HCT116 (cell line): ENCODE measurements at regions not wholly inside any gene's neighbourhood (a gene's known extent, or its start where the extent isn't known, plus 50 kb on each side); places are given as distances from the start of the nearest gene placed in this dataset.

Source experiments
- ATAC-seq: fragments of 200-7000 bp; cut with Tn5 transposase; 2 replicates; pipeline ENCODE4 v1.9.1; 2020; ENCODE audit warnings: mild to moderate bottlenecking, moderate library complexity
- BruUV-seq: library from RNA; stranded (reverse); fragments of 400-500 nt; replicated peaks from 2 replicates; lab custom pipeline; 2021; lab: Mats Ljungman, UMichigan
- CTCF ChIA-PET: fragments of 300-600 bp; sonication (Branson Sonifier 250); formaldehyde crosslinking; loops from one replicate; lab custom pipeline; 2021; ENCODE audit warnings: antibody characterized with exemption; lab: Charles Lee
- POLR2A ChIA-PET: fragments of 300-600, 350-600 bp; sonication (Branson Sonifier 250); formaldehyde crosslinking; loops from one replicate; lab custom pipeline; 2021; ENCODE audit warnings: antibody characterized with exemption; lab: Charles Lee
- RAD21 ChIA-PET, 2 experiments: fragments of 300-600 bp; sonication (Branson Sonifier 250); formaldehyde crosslinking; loops; one replicate each; lab custom pipeline; 2023; ENCODE audit warnings: low total read pairs in 2 of 2; ENCODE audit not compliant: uncharacterized antibody in 2 of 2, unreplicated experiment in 2 of 2, low non-redundant PET in 1 of 2; lab: Charles Lee
- DNase-seq: peaks from one replicate; pipeline ENCODE4 v3.0.0-alpha.2; 2010; ENCODE audit warnings: low read depth, low spot score
- H2AFZ ChIP-seq: fragments of 200-600 bp; shearing (Covaris generic), sonication (generic); 2 replicates; pipeline ENCODE4 v1.6.1; 2017; ENCODE audit warnings: low read depth, mixed run types, mixed read lengths, antibody characterized with exemption, low read length; ENCODE audit not compliant: poor library complexity, severe bottlenecking
- H3K27ac ChIP-seq: 2 replicates; pipeline ENCODE4 v1.5.1; 2012; ENCODE audit warnings: low read depth, low read length
- H3K27me3 ChIP-seq: fragments of 200-600 bp; sonication (generic); 2 replicates; pipeline ENCODE4 v1.6.1; 2016; ENCODE audit warnings: mixed run types, low read length, mixed read lengths; ENCODE audit not compliant: insufficient read depth
- H3K36me3 ChIP-seq, 2 experiments: fragments of 200-500 bp in 1 of 2; fragments of 200-600 bp in 1 of 2; sonication (Bioruptor generic) in 1 of 2; sonication (generic) in 1 of 2; 2 replicates each; pipeline versions ENCODE4 v1.5.1 to v1.6.1; 2014 to 2016; ENCODE audit warnings: low read length in 2 of 2, inconsistent platforms in 1 of 2, mixed read lengths in 1 of 2, mixed run types in 1 of 2; ENCODE audit not compliant: insufficient read depth in 2 of 2, control insufficient read depth in 1 of 2
- H3K4me1 ChIP-seq, 2 experiments: fragments of 200-600 bp in 1 of 2; sonication (generic) in 1 of 2; 2 replicates each; pipeline versions ENCODE4 v1.5.1 to v1.6.1; 2012 to 2017; ENCODE audit warnings: low read length in 2 of 2, inconsistent platforms in 1 of 2, mild to moderate bottlenecking in 1 of 2, mixed read lengths in 1 of 2, mixed run types in 1 of 2, moderate library complexity in 1 of 2; ENCODE audit not compliant: insufficient read depth in 2 of 2, control insufficient read depth in 1 of 2
- H3K4me2 ChIP-seq: fragments of 200-600 bp; sonication (generic); 2 replicates; pipeline ENCODE4 v1.6.1; 2017; ENCODE audit warnings: mixed run types, low read length, mixed read lengths
- H3K4me3 ChIP-seq, 2 experiments: fragments of 200-600 bp in 1 of 2; sonication (generic) in 1 of 2; replicated peaks in 1 of 2; 2 replicates each; pipeline ENCODE4 v1.5.1; 2011 to 2016; ENCODE audit warnings: low read length in 2 of 2, control low read depth in 1 of 2, low read depth in 1 of 2, mild to moderate bottlenecking in 1 of 2, mixed read lengths in 1 of 2, mixed run types in 1 of 2
- H3K79me2 ChIP-seq: fragments of 200-600 bp; sonication (generic); 2 replicates; pipeline ENCODE4 v1.6.1; 2017; ENCODE audit warnings: mild to moderate bottlenecking, mixed run types, low read length, moderate library complexity, mixed read lengths; ENCODE audit not compliant: insufficient read depth
- H3K9ac ChIP-seq: fragments of 200-600 bp; sonication (generic); 2 replicates; pipeline ENCODE4 v1.6.1; 2016; ENCODE audit warnings: low read length, mixed read lengths
- H3K9me2 ChIP-seq: fragments of 200-600 bp; sonication (generic), shearing (Covaris generic); 2 replicates; pipeline ENCODE4 v1.6.1; 2017; ENCODE audit warnings: mixed run types, mild to moderate bottlenecking, moderate library complexity; ENCODE audit not compliant: insufficient read depth
- H3K9me3 ChIP-seq, 2 experiments: fragments of 200-500 bp in 1 of 2; fragments of 200-600 bp in 1 of 2; sonication (Bioruptor generic) in 1 of 2; sonication (generic) in 1 of 2; 2 replicates each; pipeline ENCODE4 v1.6.1; 2014 to 2017; ENCODE audit warnings: low read length in 2 of 2, mixed read lengths in 2 of 2, inconsistent platforms in 1 of 2, low read depth in 1 of 2, mild to moderate bottlenecking in 1 of 2, mixed run types in 1 of 2, moderate library complexity in 1 of 2; ENCODE audit not compliant: control insufficient read depth in 1 of 2, insufficient read depth in 1 of 2
- H4K20me1 ChIP-seq: fragments of 200-600 bp; sonication (generic), shearing (Covaris generic); 2 replicates; pipeline ENCODE4 v1.6.1; 2017; ENCODE audit warnings: mixed run types, mild to moderate bottlenecking, moderate library complexity; ENCODE audit not compliant: insufficient read depth
- EGR1 ChIP-seq: IDR thresholded peaks from 2 replicates; pipeline ENCODE4 v1.6.1; 2012; ENCODE audit warnings: low read depth
- ELF1 ChIP-seq: IDR thresholded peaks from 2 replicates; pipeline ENCODE4 v1.6.1; 2012; ENCODE audit warnings: low read depth, borderline replicate concordance
- EZH2 ChIP-seq: fragments of 200-600 bp; sonication (generic); IDR thresholded peaks from 2 replicates; pipeline ENCODE4 v1.6.1; 2017; ENCODE audit warnings: antibody characterized with exemption, mixed run types
- RAD21 ChIP-seq: IDR thresholded peaks from 2 replicates; pipeline ENCODE4 v1.6.1; 2012; ENCODE audit warnings: low read depth, mild to moderate bottlenecking
- REST ChIP-seq: IDR thresholded peaks from 2 replicates; pipeline ENCODE4 v1.6.1; 2012; ENCODE audit warnings: low read depth
- SRF ChIP-seq: IDR thresholded peaks from 2 replicates; pipeline ENCODE4 v1.6.1; 2012; ENCODE audit warnings: low read depth
- TCF7L2 ChIP-seq: IDR thresholded peaks from 2 replicates; pipeline ENCODE4 v1.7.0; 2011; ENCODE audit warnings: borderline replicate concordance, inconsistent platforms; ENCODE audit not compliant: insufficient read depth, insufficient read length; ENCODE audit errors: extremely low read depth
- ZBTB33 ChIP-seq: IDR thresholded peaks from 2 replicates; pipeline ENCODE4 v1.6.1; 2011; ENCODE audit warnings: mild to moderate bottlenecking, low read length, moderate library complexity; ENCODE audit not compliant: insufficient replicate concordance; ENCODE audit errors: extremely low read depth
- intact Hi-C: fragments of 100-400 bp; cut with micrococcal nuclease; formaldehyde crosslinking; loops from 2 replicates; pipeline ENCODE4 v1.10.0; 2022

DNA sequence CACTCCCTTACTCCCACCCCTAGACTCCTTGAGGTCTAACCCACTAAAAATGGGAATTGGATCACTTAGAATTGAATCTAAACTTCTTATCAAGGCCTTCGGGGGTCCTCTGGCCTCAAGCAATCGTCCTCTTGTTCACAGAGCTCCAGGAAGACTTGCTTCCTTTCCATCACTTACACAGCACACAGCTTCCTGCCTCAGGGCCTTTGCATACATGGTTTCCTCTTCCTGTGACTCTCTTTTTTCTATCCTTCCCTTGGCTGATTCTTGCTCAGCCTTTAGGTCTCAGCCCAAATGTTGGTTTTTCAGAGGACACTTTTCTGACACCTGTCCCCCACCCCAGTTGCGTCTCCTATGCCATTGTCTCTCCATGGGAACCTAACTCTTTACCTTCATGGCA lies 50.0 kb upstream of the ALDH1B1 start:
- H3K4me1 ChIP-seq: peaks cover 0 to 8% of the 10 kb centered on the region in 2 experiments; a peak in 2 of 4 replicates
- no peaks in the 10 kb centered on the region for H3K9me3 ChIP-seq
- no peaks in the 10 kb centered on the region for H3K9me2 ChIP-seq
- H3K4me3 ChIP-seq: no peak overlapping the region
- H2AFZ ChIP-seq: no peak overlapping the region
- ATAC-seq: no peak
- no peak overlapping the region for H3K27ac ChIP-seq
- H3K4me2 ChIP-seq: no peak overlapping the region
- BruUV-seq: no TSS peak
- ChIA-PET POLR2A (no interaction called here), CTCF (no interaction called here), RAD21 (no interaction called here)
- no peaks in the 10 kb centered on the region for H3K79me2 ChIP-seq
- H3K27me3 ChIP-seq: no peaks in the 10 kb centered on the region
- intact Hi-C loops: no loop called here
- no peak overlapping the region for H3K9ac ChIP-seq
- no peaks in the 10 kb centered on the region for H4K20me1 ChIP-seq
- no peak for TF ChIP-seq RAD21
- no peak for TF ChIP-seq ELF1
- TF ChIP-seq SRF: no peak
- no peak for TF ChIP-seq TCF7L2
- no peak for TF ChIP-seq EGR1
- no peak for TF ChIP-seq REST
- H3K36me3 ChIP-seq: no peaks in the 10 kb centered on the region
- DNase-seq: no peak

DNA sequence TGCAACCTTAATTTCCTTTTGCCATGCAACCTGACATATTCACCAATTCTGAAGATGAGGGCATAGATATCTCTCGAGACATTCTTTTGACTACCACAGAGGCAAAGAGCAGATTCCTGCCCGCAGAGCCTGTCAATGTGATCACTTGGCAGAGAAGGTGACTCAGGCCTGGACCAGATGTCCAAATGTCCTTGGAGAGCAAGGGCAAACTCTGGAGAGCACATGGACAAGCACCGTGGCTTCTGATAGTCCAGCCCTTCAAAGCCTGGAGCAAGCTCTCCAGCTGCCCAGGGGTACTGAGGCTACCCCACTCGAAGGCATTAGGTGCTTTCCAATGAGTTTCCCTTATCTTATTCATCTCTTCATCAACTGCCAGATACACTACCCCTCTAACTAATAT lies 50.4 kb upstream of the ALDH1B1 start:
- ChIA-PET POLR2A (no interaction called here), CTCF (no interaction called here), RAD21 (no interaction called here)
- DNase-seq (no peak), ATAC-seq (no peak)
- no peak overlapping the region for H3K4me2 ChIP-seq
- no peaks in the 10 kb centered on the region for H3K9me3 ChIP-seq
- H3K27ac ChIP-seq: no peak overlapping the region
- no peak overlapping the region for H3K4me3 ChIP-seq
- peaks cover 0 to 8% of the 10 kb centered on the region in 2 experiments; a peak in 2 of 4 replicates for H3K4me1 ChIP-seq
- H4K20me1 ChIP-seq: no peaks in the 10 kb centered on the region
- TF ChIP-seq ZBTB33 (no peak), EZH2 (no peak)
- intact Hi-C loops: no loop called here
- H3K79me2 ChIP-seq: no peaks in the 10 kb centered on the region
- H2AFZ ChIP-seq: no peak overlapping the region
- no peaks in the 10 kb centered on the region for H3K36me3 ChIP-seq
- no peaks in the 10 kb centered on the region for H3K27me3 ChIP-seq
- H3K9me2 ChIP-seq: no peaks in the 10 kb centered on the region
- no peak overlapping the region for H3K9ac ChIP-seq
- no TSS peak for BruUV-seq
